Smooth muscle cell (in vitro differentiated cells): ENCODE measurements at regions not wholly inside any gene's neighbourhood (a gene's known extent, or its start where the extent isn't known, plus 50 kb on each side); places are given as distances from the start of the nearest gene placed in this dataset.
A peak's percentile ranks its signal among the peaks of the same experiment; 100 is the strongest.

ENCODE experiments used
- DNase-seq: peaks from one replicate; lab custom pipeline; 2025; ENCODE audit not compliant: unreplicated experiment; lab: John Stamatoyannopoulos, UW
- H2AFZ ChIP-seq: fragments of 200-600 bp; sonication (generic); 2 replicates; pipeline ENCODE4 v1.6.0; 2016; ENCODE audit warnings: antibody characterized with exemption, low read depth, mild to moderate bottlenecking
- H3F3A ChIP-seq: fragments of 200-600 bp; sonication (generic); 2 replicates; pipeline ENCODE4 v1.6.0; 2017; ENCODE audit warnings: antibody characterized with exemption, low read depth
- H3K27ac ChIP-seq: fragments of 200-600 bp; sonication (generic); 2 replicates; pipeline ENCODE4 v1.5.1; 2016; ENCODE audit warnings: low read depth, mild to moderate bottlenecking
- H3K27me3 ChIP-seq: fragments of 200-600 bp; sonication (generic); 2 replicates; pipeline ENCODE4 v1.6.1; 2016; ENCODE audit warnings: low read depth, mild to moderate bottlenecking
- H3K36me3 ChIP-seq: fragments of 200-600 bp; sonication (generic); 2 replicates; pipeline ENCODE4 v1.5.1; 2016; ENCODE audit warnings: low read depth
- H3K4me1 ChIP-seq: fragments of 200-600 bp; sonication (generic); 2 replicates; pipeline ENCODE4 v1.5.1; 2016; ENCODE audit warnings: low read depth
- H3K4me2 ChIP-seq: fragments of 200-600 bp; sonication (generic); 2 replicates; pipeline ENCODE4 v1.6.0; 2016; ENCODE audit warnings: mild to moderate bottlenecking
- H3K4me3 ChIP-seq: fragments of 200-600 bp; sonication (generic); 2 replicates; pipeline ENCODE4 v1.5.1; 2016; ENCODE audit warnings: mild to moderate bottlenecking
- H3K79me2 ChIP-seq: fragments of 200-600 bp; sonication (generic); 2 replicates; pipeline ENCODE4 v1.6.0; 2016; ENCODE audit warnings: low read depth, mild to moderate bottlenecking
- H3K9ac ChIP-seq: fragments of 200-600 bp; sonication (generic); 2 replicates; pipeline ENCODE4 v1.6.0; 2016; ENCODE audit warnings: low read depth
- H3K9me3 ChIP-seq: fragments of 200-600 bp; sonication (generic); replicated peaks from 2 replicates; pipeline ENCODE4 v1.5.1; 2016; ENCODE audit warnings: low read depth
- H4K20me1 ChIP-seq: fragments of 200-600 bp; sonication (generic); 2 replicates; pipeline ENCODE4 v1.6.0; 2016; ENCODE audit warnings: low read depth
- CTCF ChIP-seq: fragments of 200-600 bp; sonication (generic); IDR thresholded peaks from 2 replicates; pipeline ENCODE4 v1.5.1; 2017; ENCODE audit warnings: borderline replicate concordance, mild to moderate bottlenecking, antibody characterized with exemption; ENCODE audit not compliant: insufficient read depth, poor library complexity, severe bottlenecking
- WGBS: methylation state at CpG from one replicate; pipeline ENCODE4 v1.1.7; 2016; ENCODE audit warnings: low lambda C conversion rate; 5-methylcytosine and 5-hydroxymethylcytosine counted together

GRCh38 chr12:115815924-115816323, 461.6 kb downstream of the MED13L start:
- H3K4me1 ChIP-seq = no peaks in the 10 kb centered on the region
- DNase-seq = no peak
- H3K36me3 ChIP-seq = no peaks in the 10 kb centered on the region
- no peak overlapping the region for H3K27ac ChIP-seq
- no peaks in the 10 kb centered on the region for H3K9me3 ChIP-seq
- H2AFZ ChIP-seq = no peak overlapping the region
- no peak overlapping the region for H3K9ac ChIP-seq
- no peak overlapping the region for H3K4me3 ChIP-seq
- no peak for TF ChIP-seq CTCF
- H3K79me2 ChIP-seq = no peaks in the 10 kb centered on the region
- no peaks in the 10 kb centered on the region for H3K27me3 ChIP-seq
- WGBS = 97% methylated on average over 7 of the region's 7 CpGs
- H3K4me2 ChIP-seq = no peak overlapping the region
- H4K20me1 ChIP-seq = no peaks in the 10 kb centered on the region
- H3F3A ChIP-seq = no peaks in the 10 kb centered on the region

- no peak overlapping the region for H3K4me2 ChIP-seq
- H3K27ac ChIP-seq = no peak overlapping the region
- no peak overlapping the region for H3K9ac ChIP-seq
- H4K20me1 ChIP-seq = no peaks in the 10 kb centered on the region
- H3K4me1 ChIP-seq = no peaks in the 10 kb centered on the region
- no peak for TF ChIP-seq CTCF
- peak overlapping the region; percentile 7 for H2AFZ ChIP-seq
- 16% methylated on average over 2 of the region's 2 CpGs for WGBS
- no peaks in the 10 kb centered on the region for H3K79me2 ChIP-seq
- H3K9me3 ChIP-seq = no peaks in the 10 kb centered on the region
- no peak overlapping the region for H3K4me3 ChIP-seq
- no peaks in the 10 kb centered on the region for H3K36me3 ChIP-seq
- H3F3A ChIP-seq = no peaks in the 10 kb centered on the region
- H3K27me3 ChIP-seq = no peaks in the 10 kb centered on the region
- no peak for DNase-seq
Measured at GRCh38 chr12:115813256-115813655, 464.2 kb downstream of the MED13L start.

- no peaks in the 10 kb centered on the region for H3K36me3 ChIP-seq
- H2AFZ ChIP-seq = no peak overlapping the region
- no peak for TF ChIP-seq CTCF
- no peaks in the 10 kb centered on the region for H3F3A ChIP-seq
- no peak overlapping the region for H3K4me3 ChIP-seq
- H3K27ac ChIP-seq = no peak overlapping the region
- no peaks in the 10 kb centered on the region for H3K79me2 ChIP-seq
- H3K4me1 ChIP-seq = no peaks in the 10 kb centered on the region
- H3K4me2 ChIP-seq = no peak overlapping the region
- 92% methylated on average over 1 of the region's 1 CpG for WGBS
- no peaks in the 10 kb centered on the region for H4K20me1 ChIP-seq
- no peaks in the 10 kb centered on the region for H3K9me3 ChIP-seq
- DNase-seq = no peak
- no peak overlapping the region for H3K9ac ChIP-seq
- no peaks in the 10 kb centered on the region for H3K27me3 ChIP-seq
Measured at GRCh38 chr12:115811929-115812328, 465.6 kb downstream of the MED13L start.

DNA sequence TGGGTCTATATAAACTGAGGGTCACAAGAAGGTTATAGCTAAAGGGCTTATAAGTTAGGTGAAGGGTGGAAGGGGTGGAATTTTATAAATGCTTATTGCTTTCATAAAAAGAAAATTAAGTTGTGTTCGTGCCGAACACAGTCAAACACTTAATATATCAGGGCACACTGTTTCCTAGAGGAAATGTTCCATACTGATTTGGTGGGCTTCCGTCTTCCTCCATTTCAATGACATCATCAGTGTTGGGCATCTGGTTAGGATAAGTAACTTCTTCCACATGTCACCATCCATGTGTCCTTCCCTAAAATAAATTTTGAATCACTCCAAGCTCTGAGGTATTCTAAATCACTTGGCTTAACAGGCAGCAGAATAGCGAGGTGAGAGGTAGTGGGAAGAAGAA, 466.4 kb downstream of the MED13L start:
- Histone ChIP-seq H3K9ac (no peak overlapping the region), H3K4me3 (no peak overlapping the region), H3K79me2 (no peaks in the 10 kb centered on the region), H3K4me1 (no peaks in the 10 kb centered on the region), H3K27me3 (no peaks in the 10 kb centered on the region), H3K9me3 (no peaks in the 10 kb centered on the region), H4K20me1 (no peaks in the 10 kb centered on the region), H3F3A (no peaks in the 10 kb centered on the region), H3K4me2 (no peak overlapping the region), H2AFZ (no peak overlapping the region), H3K27ac (no peak overlapping the region), H3K36me3 (no peaks in the 10 kb centered on the region)
- WGBS = 81% methylated on average over 4 of the region's 4 CpGs
- TF ChIP-seq CTCF = no peak
- DNase-seq = no peak
